Vagina (tissue), 2 donors: ENCODE measurements at regions not wholly inside any gene's neighbourhood (a gene's known extent, or its start where the extent isn't known, plus 50 kb on each side); places are given as distances from the start of the nearest gene placed in this dataset.

ENCODE experiments used
- POLR2A ChIP-seq, 2 donors: fragments of 450-650 bp; IDR thresholded peaks; one replicate each; pipeline ENCODE4 v1.6.1; 2017; ENCODE audit warnings: antibody characterized with exemption in 2 of 2, mild to moderate bottlenecking in 2 of 2, moderate library complexity in 2 of 2
- POLR2AphosphoS5 ChIP-seq, 2 donors: sonication (generic); formaldehyde crosslinking; IDR thresholded peaks; one replicate each; pipeline ENCODE4 v1.9.0; 2017; ENCODE audit warnings: antibody characterized with exemption in 2 of 2, mild to moderate bottlenecking in 2 of 2, low read depth in 1 of 2; ENCODE audit not compliant: insufficient read depth in 1 of 2
- TF ChIP-seq, protein P1 (sequence below), 3 experiments: fragments of 450-650 bp in 2 of 3; fragments of 200-600 bp in 1 of 3; sonication (generic) in 1 of 3; IDR thresholded peaks; one replicate each; pipeline ENCODE4 v1.5.1; 2017 to 2019; ENCODE audit warnings: antibody characterized with exemption in 3 of 3, mild to moderate bottlenecking in 2 of 3, moderate library complexity in 2 of 3

DNA sequence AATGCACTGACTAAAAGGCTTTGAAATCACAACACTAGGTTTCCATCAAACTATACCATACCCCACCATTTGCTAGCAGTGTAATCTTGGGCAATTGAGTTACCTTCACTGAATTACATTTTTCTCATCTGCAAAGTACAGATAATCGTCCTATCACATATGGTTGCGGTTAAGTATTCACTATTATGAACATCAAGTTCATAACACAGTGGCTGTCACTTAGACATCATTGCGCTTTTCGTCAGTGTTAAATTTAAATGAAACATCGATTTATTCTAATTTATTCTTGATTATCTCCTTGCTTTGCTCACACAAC lies 505.9 kb downstream of the CPS1 start:
- TF ChIP-seq, protein P1, sequence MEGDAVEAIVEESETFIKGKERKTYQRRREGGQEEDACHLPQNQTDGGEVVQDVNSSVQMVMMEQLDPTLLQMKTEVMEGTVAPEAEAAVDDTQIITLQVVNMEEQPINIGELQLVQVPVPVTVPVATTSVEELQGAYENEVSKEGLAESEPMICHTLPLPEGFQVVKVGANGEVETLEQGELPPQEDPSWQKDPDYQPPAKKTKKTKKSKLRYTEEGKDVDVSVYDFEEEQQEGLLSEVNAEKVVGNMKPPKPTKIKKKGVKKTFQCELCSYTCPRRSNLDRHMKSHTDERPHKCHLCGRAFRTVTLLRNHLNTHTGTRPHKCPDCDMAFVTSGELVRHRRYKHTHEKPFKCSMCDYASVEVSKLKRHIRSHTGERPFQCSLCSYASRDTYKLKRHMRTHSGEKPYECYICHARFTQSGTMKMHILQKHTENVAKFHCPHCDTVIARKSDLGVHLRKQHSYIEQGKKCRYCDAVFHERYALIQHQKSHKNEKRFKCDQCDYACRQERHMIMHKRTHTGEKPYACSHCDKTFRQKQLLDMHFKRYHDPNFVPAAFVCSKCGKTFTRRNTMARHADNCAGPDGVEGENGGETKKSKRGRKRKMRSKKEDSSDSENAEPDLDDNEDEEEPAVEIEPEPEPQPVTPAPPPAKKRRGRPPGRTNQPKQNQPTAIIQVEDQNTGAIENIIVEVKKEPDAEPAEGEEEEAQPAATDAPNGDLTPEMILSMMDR (IDR thresholded peaks at IDR 0.05) = no peak
- no peak for TF ChIP-seq POLR2AphosphoS5 (IDR thresholded peaks at IDR 0.05; ENCODE audit: insufficient read depth in 1 of 2, low read depth in 1 of 2)
- TF ChIP-seq POLR2A (IDR thresholded peaks at IDR 0.05) = no peak
